ENCODE measurements at regions not wholly inside any gene's neighbourhood (a gene's known extent, or its start where the extent isn't known, plus 50 kb on each side); places are given as distances from the start of the nearest gene placed in this dataset.

- Histone ChIP-seq H3K27ac (no peak overlapping the region), H3K4me3 (no peak overlapping the region), H3K36me3 (no peaks in the 10 kb centered on the region), H3K9me3 (no peaks in the 10 kb centered on the region), H3K4me1 (ENCODE audit: insufficient read depth) (no peaks in the 10 kb centered on the region), H3K27me3 (no peaks in the 10 kb centered on the region)
- intact Hi-C loops (cut with DNase I) = no loop called here
- TF ChIP-seq POLR2A (IDR thresholded peaks at IDR 0.05) (no peak), CTCF (IDR thresholded peaks at IDR 0.05) (no peak)
- DNase-seq = no peak
- WGBS, 3 donors = 76 to 94% (median 94%) methylated on average over 3 of the region's 3 CpGs
Measured at GRCh38 chr10:83701799-83702198, 437.5 kb upstream of the GHITM start.

GRCh38 chr10:83702731-83703130, 436.6 kb upstream of the GHITM start:
- no peak for DNase-seq
- no peak overlapping the region for H3K27ac ChIP-seq
- H3K27me3 ChIP-seq = no peaks in the 10 kb centered on the region
- WGBS, 3 donors = 73 to 85% (median 80%) methylated on average over 3 of the region's 3 CpGs
- intact Hi-C loops (cut with DNase I) = no loop called here
- H3K9me3 ChIP-seq = no peaks in the 10 kb centered on the region
- H3K36me3 ChIP-seq = no peaks in the 10 kb centered on the region
- no peaks in the 10 kb centered on the region for H3K4me1 ChIP-seq (ENCODE audit: insufficient read depth)
- H3K4me3 ChIP-seq = no peak overlapping the region
- no peak for TF ChIP-seq CTCF (IDR thresholded peaks at IDR 0.05)
- TF ChIP-seq EP300 (IDR thresholded peaks at IDR 0.05) = no peak
- no peak for TF ChIP-seq POLR2A (IDR thresholded peaks at IDR 0.05)

- H3K27me3 ChIP-seq = no peaks in the 10 kb centered on the region
- no peaks in the 10 kb centered on the region for H3K9me3 ChIP-seq
- no peak overlapping the region for H3K4me3 ChIP-seq
- H3K27ac ChIP-seq = no peak overlapping the region
- DNase-seq = no peak
- intact Hi-C loops (cut with DNase I) = no loop called here
- no peaks in the 10 kb centered on the region for H3K4me1 ChIP-seq (ENCODE audit: insufficient read depth)
- 68 to 97% (median 77%) methylated on average over 1 of the region's 1 CpG for WGBS, 3 donors
- TF ChIP-seq POLR2A (IDR thresholded peaks at IDR 0.05) = no peak
- TF ChIP-seq CTCF (IDR thresholded peaks at IDR 0.05) = no peak
- no peak for TF ChIP-seq EP300 (IDR thresholded peaks at IDR 0.05)
- no peaks in the 10 kb centered on the region for H3K36me3 ChIP-seq
Measured at GRCh38 chr10:83706120-83706519, 433.2 kb upstream of the GHITM start.

GRCh38 chr10:83706952-83707582, 432.2 kb upstream of the GHITM start:
- WGBS, 3 donors = 92 to 95% (median 92%) methylated on average over 2 of the region's 2 CpGs
- Histone ChIP-seq H3K4me1 (ENCODE audit: insufficient read depth) (no peaks in the 10 kb centered on the region), H3K4me3 (no peak overlapping the region), H3K27ac (no peak overlapping the region), H3K9me3 (no peaks in the 10 kb centered on the region), H3K36me3 (no peaks in the 10 kb centered on the region), H3K27me3 (no peaks in the 10 kb centered on the region)
- no peak for DNase-seq
- TF ChIP-seq EP300 (IDR thresholded peaks at IDR 0.05) = no peak
- TF ChIP-seq POLR2A (IDR thresholded peaks at IDR 0.05) = no peak
- no peak for TF ChIP-seq CTCF (IDR thresholded peaks at IDR 0.05)
- intact Hi-C loops (cut with DNase I) = no loop called here
